ENCODE measurements at regions not wholly inside any gene's neighbourhood (a gene's known extent, or its start where the extent isn't known, plus 50 kb on each side); places are given as distances from the start of the nearest gene placed in this dataset.

DNA sequence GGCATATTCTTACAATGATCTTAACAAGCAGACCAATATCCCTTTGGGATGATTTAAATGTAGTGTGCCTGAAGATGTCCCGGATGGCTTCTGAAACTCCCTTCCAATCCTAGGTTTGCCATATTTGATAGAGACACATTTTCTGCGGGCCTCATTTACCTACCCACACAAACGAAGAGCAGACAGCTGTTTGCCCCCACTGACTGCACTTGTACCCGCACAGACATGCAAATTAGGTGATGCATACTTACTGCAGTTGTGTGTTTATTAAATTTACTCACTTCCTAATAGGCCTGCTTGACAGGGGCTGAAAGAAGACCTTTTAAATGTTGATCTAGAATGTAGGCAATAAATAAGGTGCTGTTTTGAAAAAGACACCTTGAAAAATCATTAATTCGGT is 257.9 kb upstream of the RRP15 start:
- no peak for DNase-seq

DNA sequence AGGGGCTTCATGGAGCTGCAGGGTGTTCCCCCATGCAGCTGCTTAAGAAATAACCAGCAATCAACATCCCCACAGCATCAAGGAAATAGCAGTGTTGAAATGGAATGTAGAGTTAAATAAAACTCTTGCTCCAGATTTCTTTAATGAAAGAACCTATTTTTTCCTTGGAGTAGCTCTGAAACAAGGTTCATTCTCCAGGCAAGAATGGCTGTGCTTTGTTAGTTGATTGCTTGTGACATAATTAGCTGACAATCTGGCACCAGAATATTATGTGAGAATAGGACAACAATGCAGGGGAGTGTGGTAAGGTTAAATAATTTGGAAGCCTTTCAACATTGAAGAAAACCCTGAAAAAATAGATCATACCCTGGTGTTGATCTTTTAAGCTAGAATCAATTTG is 254.2 kb upstream of the RRP15 start:
- DNase-seq: no peak

DNA sequence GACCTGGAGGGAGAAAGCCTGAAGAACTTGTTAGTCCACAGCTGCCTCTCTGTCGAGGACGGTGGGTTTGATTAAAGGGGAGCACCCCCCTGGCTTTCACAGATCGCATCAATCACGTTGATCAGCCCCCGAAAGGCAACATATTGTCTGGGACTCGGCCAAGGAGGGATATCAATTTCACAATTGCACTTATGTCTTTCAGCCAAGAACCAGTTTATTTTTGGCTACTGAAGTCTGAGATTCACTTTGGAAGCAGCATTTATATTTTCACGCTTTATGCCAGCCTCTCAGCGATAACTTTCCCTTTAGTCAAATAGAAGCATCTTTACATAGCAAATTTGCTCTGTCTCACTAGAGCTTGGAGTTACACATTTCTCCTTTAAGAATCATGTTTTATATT is 253.2 kb upstream of the RRP15 start:
- no peak for DNase-seq

DNA sequence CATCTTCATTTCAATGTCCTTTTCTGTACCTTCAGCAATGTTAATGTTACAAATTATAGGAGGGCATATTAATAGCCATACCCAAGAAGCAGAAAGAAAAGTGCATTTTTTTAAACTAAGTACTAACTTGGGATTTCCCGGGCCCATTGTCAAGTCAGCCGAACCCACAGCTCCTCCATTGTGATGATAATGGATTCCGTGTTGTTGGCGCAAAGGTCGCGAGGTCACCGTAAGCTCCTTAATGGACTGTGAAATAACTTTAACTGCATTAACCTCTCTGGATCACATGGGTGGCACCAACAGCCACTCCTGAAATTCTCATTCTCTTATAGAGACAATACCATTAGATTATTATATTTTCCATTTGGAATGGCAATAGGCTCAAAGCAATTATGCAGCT is 250.6 kb upstream of the RRP15 start:
- DNase-seq: no peak

DNA sequence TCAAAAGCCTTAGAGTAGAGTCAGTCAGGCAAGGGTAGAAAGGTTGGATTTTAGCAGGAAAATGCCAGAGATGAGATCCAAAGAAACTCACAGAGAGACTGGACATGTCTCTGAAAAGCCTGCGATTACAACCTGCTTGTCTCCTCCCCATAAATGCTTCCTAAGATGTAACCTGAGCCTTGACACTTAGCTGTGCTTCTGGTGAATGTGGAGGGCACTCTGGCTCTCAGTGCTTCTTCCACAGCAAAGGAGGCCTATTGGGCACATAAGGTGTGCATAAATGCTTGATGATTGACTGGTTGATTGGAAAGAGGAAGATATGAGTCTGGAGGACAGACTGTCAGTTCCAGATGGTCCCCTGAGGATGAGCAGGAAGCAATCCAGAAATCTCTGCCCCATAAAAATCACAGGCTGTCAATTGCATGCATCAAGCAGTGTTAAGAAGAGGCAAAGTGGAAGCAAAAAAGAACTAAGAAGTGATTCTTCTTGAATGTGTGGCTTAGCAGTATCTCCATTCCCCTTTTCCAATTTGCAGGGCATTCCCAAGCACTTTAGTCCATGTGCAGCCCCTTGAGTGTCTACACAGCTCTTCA is 236.2 kb upstream of the RRP15 start:
- DNase-seq: no peak

DNA sequence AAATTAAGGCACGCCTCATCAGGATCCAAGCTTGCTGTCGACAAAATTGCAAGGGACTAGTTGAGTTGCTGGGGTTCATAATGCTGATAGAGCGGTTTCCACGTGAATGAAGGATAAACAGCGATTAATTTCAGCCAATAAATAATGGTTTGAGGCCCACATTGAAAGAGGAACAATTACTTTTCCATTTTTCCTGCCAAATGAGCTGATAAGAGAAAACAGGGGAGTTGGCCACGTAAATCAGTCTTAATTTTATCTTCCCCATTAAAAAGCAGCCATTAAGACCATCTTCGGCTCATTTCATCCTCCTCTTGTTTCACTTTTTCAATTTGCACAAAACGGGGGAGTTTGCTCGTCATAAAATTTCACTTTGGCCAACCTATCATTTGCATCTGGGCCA is 235.5 kb upstream of the RRP15 start:
- DNase-seq: no peak

DNA sequence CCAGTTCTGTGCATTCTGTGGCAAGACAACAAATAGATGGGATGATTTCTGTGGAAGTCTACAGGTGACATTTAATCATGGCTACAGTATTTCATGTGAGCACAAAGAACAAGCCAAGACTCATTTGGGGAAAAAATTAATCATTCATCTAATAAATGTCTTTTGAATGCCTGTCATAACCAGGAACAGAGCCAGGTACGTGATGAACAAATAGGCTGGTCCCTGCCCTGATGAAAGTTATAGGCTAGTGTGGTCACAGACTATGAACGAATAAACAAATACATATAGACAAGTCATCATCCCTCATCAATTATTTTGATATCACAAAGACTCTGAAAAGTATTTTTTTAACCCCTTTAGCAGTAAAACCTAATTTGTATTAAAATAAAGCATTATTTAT is 226.4 kb upstream of the RRP15 start:
- DNase-seq: no peak

DNA sequence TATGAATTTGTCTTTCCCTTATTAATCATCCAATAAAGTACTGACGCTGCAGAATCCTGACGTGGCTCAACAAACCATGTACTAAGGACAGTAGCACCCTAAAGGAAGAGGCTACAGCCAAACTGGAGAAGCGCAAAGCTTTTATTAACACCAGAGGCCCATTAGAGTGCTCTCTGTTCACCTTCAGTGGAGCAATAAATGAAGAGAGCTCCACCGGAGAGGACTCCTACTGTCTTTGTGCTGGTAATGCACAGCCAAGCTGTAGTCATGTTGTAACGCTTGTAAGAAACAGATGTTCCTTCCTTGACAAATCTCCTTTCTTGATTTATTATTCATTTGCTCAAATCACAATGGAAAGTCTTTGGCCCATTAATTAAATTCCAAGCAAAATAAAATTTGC is 220.7 kb upstream of the RRP15 start:
- no peak for DNase-seq

DNA sequence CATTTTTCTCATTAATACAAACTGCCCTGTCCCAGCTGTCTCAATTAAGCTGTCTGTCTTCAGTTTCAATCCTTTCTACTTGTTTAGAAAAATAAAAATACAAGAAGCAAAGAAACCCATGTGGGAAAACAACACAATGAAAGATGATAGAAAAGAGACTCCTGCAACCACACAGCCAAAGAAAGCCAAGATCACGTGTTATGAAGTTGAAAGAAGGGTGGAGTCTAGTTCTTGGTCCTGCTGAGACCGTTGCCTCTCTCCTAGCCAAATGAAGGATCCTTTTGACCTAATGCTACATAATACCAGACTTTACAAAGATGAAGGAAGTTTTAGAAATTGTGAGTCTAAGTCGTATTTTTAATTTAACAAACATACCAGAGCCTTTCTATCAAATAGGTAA is 218.8 kb upstream of the RRP15 start:
- DNase-seq: no peak

DNA sequence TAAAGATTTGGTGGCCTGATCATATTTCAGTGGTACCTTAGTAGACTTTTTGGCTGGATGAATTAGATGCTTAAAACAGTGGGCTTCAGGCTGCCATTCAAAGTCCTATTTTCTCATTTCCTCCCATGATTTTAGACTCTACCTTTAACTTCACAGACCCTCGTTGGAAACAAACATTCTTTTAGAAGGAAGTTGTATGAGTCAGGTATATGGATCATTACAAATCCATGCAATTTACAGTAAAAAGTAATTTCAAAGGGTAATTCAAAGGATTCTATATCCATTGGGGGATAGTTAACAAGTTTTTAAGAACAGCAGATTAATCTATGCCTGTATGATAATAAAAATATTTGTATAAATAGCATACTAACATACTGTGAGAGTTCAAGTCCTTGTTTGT is 216.9 kb upstream of the RRP15 start:
- DNase-seq: no peak

DNA sequence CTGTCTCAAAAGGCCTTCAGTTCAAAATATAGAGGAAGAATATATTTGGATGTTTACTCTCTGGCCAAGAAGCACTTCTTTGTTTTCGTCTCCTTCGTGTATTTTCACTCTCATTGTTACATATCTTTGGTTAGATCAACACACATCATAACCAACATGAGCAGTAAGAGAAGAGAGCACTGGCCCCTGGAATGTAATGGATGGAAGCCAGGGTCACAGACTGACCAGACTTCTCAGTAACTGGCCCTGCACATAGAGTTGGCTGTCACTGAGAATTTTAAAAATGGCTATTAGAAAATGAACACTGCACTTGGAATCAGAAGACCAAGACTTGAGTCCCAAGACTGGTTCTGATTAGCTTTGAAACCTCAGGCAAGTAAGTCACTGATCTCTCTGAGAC is 215.9 kb upstream of the RRP15 start:
- no peak for DNase-seq

DNA sequence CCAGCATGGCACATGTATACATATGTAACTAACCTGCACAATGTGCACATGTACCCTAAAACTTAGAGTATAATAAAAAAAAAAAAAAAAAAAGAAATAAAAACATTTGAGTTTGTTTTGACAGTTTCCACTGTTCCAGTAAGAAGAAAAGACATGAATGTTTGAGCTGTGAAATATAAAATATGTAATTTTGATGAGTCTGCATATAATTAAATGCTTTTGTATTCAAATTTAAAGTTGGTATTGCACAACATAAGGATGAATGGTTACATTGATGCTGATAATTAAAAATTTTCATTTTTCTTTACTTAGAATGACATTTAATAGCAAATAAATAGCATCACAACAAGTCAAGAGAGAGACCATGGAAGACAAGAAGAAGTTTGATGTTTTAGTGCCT is 212.0 kb upstream of the RRP15 start:
- DNase-seq: no peak

DNA sequence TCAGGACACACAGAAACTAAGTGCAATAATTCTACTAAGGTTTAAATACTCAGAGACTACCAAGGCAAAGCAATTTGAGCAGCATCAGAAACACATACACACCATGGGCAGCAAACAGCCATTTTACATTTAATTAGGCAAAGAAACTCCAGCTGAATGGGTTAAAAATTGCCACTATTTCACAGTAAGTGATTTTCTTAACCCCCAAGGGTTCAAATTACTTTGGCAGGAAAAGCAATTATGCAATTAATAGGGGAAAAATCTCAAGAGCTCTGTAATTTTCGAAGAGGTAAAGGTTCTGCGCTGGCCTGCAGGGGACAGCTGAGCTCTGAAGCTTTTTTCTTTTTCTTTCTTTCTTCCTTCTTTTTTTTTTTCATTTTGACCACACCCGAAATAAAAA is 206.2 kb upstream of the RRP15 start:
- peak; percentile 62 for DNase-seq

DNA sequence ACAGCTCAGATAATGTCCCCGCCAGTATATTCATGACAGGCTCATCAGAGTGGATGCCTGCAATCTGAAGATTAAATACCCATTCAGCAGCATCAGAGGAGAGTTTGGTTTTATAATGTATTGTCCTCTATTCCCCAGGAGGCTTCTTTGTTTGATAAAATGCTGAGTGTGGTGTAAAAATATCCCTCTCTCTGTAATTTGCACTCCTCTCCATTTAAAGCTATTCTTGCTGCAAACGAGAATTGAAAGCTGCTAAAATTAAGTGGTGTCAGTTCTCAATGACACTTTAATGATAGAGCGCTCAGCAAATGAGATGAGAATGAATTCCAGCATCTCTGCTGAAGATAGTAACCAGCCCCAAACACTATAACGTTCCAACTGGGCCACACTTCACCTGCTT is 205.7 kb upstream of the RRP15 start:
- peak; percentile 58 for DNase-seq

DNA sequence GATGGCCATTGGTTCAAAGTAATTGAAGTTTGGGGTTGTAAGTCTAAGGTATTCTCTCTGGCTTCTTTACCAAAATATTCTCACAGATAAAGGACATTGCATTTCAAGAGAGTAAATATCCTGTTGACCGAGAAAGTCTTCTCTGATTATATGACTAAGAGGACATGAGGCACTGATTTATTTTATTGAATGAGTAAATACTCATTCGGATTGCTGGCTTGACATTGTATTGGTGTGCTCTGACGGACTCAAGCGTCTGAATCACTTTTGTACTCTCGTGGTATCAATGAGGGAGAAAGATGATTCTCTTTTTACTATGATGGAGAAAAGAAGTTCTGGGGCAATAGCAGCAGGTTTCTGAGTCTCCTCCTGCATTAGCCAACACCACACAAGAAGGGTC is 205.3 kb upstream of the RRP15 start:
- DNase-seq: no peak

DNA sequence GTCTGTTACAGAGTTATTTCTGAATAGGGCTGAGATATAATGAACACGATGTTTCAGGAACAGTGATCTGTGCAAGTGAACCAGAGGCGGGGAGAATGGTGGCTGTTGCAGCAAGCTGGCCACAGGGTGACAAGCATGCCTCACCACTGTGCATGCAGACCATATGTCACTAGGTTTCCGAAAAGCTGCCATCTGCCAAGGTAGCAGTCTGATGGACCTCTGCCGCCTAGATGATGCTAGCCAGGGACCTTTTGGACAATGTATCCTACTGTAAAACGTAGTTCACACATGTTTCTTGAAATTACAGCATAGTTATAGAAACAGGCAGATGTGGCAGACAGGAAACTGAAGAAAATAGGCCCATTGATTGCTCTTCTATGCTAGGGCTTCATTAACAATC is 204.2 kb upstream of the RRP15 start:
- DNase-seq: no peak

DNA sequence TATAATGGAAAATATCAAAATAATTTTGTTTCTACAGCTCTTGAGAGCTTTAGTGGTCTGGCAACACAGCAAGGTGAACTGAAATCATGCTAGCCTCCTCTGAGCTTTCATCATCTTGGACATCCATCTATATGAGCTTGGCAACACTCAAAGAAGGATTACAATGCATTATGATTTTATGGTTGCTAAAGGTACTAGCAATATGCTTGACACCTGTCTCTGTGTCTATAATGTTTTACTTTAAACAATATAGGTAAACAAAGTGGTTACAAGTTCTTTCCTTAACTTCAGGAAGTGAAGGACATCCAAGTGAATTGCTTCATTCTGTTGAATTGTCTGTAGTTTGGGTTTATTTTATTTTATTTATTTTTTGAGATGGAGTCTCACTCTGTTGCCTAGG is 203.7 kb upstream of the RRP15 start:
- DNase-seq: no peak

DNA sequence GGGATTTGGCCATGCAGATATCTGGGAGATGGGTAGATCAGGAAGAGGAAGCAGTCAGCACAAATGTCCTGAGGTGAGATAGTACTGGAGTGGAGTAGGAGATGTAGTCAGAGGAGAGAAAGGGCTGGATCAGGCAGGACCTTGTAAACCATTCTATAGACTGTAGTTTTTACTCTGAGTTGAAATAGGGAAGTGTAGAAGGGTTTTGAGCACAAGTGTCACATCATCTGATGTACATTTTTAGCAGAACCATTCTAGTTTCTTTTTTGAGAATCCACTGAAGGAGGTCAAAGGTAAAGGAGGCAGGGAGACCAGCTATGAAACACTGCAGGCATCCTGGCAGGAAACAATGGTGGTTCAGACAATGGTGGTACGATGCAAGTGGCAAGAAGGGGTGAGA is 194.6 kb upstream of the RRP15 start:
- DNase-seq: no peak

DNA sequence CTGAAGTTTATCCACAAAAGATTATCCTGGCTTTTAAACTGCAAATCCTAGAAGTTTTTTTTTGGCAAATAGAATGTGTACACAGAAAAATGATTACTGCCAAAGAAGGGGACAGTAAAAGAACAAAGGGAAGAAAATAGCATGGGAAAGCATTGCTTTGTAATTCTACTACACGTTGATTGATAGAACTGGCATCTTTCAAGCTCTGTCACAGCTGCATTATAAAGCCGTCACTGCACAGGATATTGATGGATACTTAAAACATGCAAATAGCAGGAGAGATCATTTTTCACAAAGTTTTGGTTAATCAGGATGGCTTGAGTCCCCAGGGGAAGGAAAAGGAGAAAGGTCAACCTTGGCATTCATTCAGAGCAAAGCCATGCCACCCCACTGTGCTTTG is 183.7 kb upstream of the RRP15 start:
- DNase-seq: no peak

DNA sequence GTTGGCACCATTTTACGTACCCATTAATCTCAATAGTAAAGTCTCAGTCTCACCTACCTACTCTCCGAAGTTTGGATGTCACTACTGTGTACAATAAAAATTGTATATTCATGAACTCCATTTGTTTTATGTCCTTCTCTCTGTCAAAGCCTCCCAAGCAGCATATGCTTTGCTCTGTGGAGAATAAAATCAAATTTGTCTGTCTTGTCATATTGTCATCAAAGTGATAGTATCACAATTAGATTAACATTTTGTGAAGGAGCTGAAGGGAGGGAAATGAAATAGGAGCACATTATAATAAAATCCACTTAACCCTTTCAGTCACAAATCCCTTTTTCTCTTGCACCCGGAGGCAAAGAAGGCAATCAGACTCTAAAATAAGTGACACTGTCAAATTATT is 177.1 kb upstream of the RRP15 start:
- DNase-seq: no peak

DNA sequence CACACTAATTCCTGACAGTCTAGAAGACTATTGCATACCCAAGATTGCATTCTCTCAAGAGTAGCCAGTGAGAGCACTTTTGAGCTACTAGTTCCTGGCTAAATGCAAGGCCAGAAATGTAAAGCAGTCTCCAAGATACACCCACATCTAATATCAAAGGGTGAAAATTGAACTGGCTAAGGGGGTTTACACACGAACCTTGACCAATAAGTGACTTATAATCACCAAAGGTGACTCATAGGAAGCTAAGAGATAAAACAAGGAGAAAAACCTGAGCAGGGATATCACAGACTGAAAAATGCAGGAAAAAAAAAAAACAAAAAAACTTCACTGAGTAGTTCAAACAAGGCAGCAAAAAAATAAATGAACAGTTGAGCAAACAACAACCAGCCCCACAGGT is 172.2 kb upstream of the RRP15 start:
- DNase-seq: no peak

DNA sequence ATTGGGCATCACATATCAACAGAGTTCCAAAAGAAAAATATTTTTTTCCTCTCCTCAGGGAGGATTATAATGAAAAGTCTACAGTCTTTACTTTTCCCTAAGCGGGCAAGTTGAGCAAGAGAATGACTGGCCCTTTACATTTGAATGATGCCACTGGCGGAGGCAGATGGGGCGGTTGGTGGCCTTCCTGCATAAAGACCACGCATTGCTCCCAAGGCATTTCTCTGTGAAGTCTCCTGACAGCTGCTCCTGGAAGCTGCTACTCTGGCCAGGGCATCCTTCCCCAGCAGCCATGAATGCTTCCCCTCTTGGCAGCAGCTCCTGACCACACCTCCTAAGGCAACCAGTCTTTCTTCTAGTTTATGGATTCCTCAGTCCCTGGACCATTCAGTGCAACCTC is 161.1 kb upstream of the RRP15 start:
- no peak for DNase-seq

DNA sequence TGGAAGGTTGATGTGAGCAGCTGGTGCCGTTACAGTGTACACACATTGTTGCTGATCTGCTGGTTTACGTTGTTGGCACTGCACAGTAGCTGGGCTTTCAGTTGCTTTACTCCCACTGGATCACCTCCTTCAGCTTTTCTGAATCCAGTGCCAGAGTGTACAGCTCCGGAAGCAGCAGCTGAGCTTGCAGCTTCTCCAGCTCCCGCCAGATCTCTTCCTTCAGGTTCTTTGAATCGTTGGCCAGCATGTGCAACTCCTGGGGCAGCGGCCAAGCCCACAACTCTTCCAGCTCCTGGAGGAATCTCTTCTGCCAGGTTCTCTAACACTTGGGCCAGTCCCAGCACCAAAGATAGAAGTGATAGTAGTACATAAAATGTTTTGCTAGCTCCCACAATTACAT is 149.7 kb upstream of the RRP15 start:
- no peak for DNase-seq

DNA sequence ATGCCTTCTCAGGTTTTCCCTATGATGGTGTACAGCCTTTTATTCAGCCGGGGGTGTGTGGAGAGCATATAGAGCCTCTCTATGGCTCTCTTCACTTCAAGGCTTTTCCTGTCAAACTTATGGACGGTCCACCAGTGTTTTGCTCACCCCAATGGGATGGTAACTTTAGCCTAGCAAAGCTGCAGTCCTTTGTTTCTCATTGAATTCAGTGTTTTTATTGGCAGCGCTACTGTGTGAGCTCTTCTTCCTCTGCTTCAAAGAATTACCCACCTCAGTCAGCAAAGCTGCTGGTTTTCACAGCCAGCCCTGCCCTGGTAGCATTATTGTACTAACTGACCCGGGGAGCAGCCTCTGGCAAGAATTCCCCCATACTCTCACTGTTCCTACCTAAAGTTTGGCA is 145.3 kb upstream of the RRP15 start:
- DNase-seq: no peak

DNA sequence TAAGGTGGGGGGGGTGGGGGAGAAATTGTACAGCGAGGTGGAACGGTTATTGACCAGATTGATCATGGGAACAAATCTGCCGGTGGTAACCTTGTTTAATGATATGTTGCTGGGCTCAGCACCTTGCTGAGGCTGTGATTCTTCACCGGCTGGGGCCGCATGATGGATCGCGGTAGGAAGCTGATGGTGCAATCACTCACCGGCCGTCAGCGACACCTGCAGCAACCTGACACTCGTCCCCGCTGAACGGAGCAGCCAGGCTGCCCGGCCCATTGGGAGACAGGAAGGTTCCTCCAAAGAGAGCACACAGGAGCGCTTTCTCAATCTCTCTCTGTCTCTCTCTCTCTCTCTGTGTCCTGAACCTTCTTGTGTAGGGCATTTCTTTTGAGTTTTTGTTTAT is 128.5 kb upstream of the RRP15 start:
- peak; percentile 44 for DNase-seq

DNA sequence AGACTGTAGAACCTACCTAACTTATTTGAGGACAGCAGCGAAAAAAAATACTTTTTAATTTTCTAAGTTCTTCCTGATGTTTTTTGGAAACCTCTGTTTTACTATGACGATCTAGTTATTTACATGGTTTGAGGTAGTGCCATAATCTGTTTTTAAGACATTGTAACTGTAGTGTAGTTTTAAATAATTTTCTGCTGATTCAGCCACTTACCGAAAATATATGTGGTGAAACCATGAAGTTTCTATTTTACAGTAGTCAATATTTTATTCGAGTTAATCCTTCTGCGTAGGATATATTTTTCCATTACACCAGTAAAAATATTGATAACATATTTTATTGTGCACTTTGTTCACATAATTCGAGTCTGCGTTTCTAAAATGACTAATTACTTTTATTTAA is 121.7 kb upstream of the RRP15 start:
- DNase-seq: no peak

Measured in NCI-H1436 (cell line).